G401.6 (cell line): ENCODE measurements at regions not wholly inside any gene's neighbourhood (a gene's known extent, or its start where the extent isn't known, plus 50 kb on each side); places are given as distances from the start of the nearest gene placed in this dataset.

Source experiments
- FAIRE-seq: peaks from 2 replicates; lab custom pipeline; 2012; peaks lifted over from hg19 to GRCh38; lab: Jason Lieb, UNC

- FAIRE-seq = no peak
These were observed 50.4 kb upstream of the SERTAD2 start for GRCh38 chr2:64704161-64704560.

- FAIRE-seq = no peak
These were observed 51.3 kb upstream of the SERTAD2 start for GRCh38 chr2:64704996-64705395.

- no peak for FAIRE-seq
These were observed 53.6 kb upstream of the SERTAD2 start for GRCh38 chr2:64707276-64707675.

GRCh38 chr2:64708829-64709228 lies 55.1 kb upstream of the SERTAD2 start:
- no peak for FAIRE-seq

GRCh38 chr2:64711252-64711800 lies 57.6 kb upstream of the SERTAD2 start:
- FAIRE-seq = no peak

DNA sequence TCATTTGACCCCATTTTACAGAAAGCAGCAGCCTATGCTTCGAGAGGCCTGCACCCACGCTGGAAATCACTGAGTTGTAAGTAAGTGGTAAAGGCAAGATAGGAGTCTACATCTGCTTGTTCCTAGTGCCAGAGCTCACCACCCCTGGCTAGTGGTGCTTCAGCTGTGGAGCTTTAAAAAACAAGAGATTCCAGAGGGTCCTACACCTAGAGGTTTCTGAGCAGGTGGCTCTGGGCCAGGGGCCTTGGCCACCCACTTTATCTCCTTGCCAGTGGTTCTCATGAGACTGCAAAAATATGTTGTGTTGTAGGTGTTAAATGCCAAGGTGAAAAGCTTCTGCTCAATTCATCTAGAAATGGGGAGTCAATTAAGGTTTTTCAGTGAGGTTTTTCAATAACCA lies 60.0 kb upstream of the SERTAD2 start:
- no peak for FAIRE-seq

GRCh38 chr2:64716569-64716968 lies 62.9 kb upstream of the SERTAD2 start:
- no peak for FAIRE-seq

GRCh38 chr2:64718250-64718885 lies 64.7 kb upstream of the SERTAD2 start:
- FAIRE-seq = no peak

GRCh38 chr2:64720535-64721319 lies 67.0 kb upstream of the SERTAD2 start:
- FAIRE-seq = no peak

- no peak for FAIRE-seq
These were observed 67.6 kb upstream of the SERTAD2 start for GRCh38 chr2:64721320-64721623.

DNA sequence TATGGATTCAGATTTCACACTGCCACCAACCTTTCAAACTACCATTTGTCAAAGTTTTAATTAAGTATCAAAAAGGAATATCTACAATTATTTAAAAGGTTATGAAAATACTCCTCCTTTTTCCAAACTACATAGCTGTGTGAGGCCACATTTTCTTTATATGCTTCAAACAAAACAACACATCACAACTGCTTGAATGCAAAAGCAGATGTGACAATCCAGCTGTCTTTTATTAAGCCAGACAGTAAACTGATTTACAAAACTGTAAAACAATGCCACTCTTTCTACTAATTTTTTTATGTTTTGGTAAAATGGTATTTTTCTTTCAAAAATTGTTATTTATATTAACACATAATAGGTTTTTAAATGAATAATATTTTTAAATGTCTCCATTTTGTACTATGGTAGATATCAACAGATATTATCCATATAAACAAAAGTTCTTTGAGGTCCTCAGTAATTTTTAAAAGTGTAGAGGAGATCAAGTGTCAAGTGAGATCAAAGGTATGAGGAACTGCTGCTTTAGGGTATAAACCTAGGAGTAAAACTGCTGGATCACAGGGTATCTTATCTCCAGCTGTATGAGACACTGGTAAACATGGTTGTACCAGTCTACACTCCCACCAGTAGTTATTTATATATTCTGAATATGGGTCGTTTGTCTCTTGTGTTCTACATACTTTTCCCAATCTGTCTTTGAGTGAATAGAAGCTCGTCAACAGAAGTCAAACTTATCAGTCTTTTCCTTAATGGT lies 68.8 kb upstream of the SERTAD2 start:
- peak; percentile 86 for FAIRE-seq

DNA sequence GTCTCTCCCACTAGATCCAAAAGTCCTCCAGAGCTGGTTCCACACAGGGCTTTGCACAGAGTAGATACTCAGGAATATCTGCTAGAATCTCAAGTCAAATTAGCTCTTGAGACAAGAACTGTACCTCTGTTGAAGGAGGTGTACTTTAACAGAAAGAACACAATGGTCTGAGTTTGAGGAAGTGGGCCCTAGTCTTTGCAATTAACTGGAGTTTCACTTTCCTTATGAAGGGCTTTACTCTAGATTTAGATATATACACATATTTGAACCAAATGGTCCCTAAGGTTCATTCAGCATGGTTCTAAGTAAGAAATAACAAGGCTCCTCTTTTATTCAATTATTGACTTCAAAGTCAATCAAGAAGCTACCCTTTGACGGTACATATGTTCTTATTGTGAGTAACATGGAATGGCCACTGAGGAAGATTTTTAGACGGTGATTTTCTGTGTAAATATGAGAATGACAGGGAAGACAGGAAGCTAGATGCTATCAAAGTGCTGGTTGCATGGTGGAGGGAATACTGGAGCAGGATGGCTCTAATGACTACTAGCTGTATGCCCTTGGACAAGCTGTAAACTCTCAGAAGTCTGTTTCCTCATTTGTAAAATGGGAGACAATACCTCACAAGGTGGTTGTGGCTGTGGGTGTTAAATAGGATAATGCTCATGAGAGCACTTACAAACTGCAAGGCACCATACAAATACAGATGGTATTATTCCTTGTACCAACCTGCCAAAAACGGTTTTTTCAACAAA lies 73.5 kb upstream of the SERTAD2 start:
- peak; percentile 17 for FAIRE-seq

DNA sequence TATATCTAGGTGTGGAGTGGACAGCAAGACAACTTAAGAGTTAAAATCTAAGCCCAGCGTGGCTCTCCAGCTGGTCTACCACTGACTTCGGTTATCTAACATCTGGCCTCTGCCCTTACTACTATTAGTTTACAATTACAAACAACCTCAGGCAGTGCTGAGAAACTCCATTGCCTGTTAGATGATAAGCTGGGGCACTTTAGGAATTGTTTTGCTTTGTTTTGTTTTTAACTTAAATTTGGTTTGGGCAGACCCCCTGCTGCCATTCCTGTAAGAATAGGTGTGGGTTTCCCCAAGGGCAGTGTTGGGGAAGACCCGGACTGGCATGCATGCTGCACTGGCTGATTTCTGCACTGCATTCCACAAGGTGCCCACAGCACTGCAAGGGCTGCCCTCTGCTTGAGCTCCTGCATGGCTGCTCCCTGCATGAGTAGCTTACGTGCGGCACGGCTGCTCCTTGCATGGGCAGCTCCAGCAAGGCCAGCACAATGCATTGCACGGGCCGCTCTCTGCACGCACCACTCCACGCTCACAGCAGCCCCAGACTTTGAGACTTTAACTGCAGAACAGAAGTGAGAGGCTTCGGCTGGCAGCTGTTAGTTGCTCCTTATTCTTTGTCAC lies 74.2 kb upstream of the SERTAD2 start:
- peak; percentile 96 for FAIRE-seq

- FAIRE-seq = peak; percentile 49
These were observed 77.0 kb upstream of the SERTAD2 start for GRCh38 chr2:64730551-64731262.

DNA sequence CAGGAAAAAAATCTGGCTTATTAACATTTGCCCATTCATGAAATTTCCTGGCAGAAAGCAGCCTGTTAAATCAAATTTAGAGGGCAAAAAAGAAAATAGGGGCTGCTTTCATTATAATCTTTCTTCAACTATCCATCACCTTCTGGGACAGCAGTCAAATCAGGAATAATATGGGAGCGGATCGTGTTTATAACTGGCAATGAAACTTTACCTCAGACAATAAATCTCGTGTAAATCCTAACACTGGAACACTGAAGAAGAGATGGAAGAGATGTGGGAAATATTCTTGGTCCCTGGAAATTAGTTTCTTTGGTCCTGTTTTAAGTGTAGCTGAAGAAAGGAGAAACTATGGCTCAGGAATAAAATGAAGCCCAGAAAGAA lies 77.5 kb upstream of the SERTAD2 start:
- peak; percentile 17 for FAIRE-seq

GRCh38 chr2:64731746-64732145 lies 78.0 kb upstream of the SERTAD2 start:
- no peak for FAIRE-seq

- FAIRE-seq = no peak
These were observed 78.4 kb upstream of the SERTAD2 start for GRCh38 chr2:64732146-64732545.

DNA sequence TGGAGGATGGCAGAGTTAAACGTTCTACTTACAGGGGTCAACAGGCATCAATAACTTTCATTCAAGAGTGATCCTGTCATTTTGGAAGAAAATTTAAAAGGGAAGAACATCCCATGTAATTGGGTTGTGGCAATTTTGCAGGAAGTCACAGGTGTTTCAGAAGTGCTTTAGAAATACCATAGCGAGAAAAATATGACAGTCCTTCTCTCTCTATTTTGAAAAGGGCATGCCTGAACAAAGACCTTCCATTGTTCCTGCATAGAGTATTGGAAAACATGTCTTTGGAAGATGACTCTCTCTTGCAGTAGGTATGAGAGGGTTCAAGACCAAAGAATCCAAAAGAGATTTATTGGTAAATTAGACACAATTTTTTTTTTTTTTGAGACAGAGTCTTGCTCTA lies 81.8 kb upstream of the SERTAD2 start:
- no peak for FAIRE-seq

DNA sequence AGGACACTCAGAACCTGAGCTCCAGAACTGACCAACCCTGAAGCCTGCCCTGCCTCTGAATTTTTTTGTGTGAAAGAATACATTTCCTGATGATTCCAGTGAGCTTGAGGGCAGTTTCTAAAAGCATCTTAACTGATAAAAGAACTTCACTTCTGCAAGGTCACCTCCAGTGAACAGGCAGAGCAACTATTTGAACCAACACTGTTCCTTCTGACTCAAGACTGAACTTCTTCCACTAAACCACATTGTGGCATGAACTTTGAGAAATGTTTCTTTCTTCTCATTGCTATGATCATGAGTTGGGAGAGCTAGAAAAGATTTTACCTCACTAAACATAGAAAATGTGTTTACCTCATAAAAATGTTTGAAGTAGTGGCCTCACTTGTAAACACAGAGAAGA lies 83.8 kb upstream of the SERTAD2 start:
- FAIRE-seq = no peak

GRCh38 chr2:64738026-64738425 lies 84.3 kb upstream of the SERTAD2 start:
- FAIRE-seq = no peak

DNA sequence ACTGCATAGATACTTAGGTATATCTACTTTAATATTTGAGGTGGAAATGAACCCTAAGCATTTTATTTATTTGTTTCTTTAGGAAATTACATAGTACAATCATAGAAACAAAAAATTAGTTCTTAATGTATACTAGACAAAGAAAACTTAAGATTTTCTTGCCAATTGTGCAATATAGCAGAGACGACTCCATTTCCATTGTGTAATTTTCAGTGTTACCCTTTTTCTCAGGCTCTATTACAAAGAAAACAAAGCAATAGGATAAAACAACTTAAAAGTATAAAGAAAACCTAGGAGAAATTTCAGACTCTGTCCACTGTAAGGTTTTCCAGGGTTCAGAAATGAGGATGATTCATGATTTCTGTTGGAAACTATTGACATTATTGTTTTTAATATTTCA lies 89.0 kb upstream of the SERTAD2 start:
- peak; percentile 92 for FAIRE-seq
